HG03103 (cell line): ENCODE measurements at regions not wholly inside any gene's neighbourhood (a gene's known extent, or its start where the extent isn't known, plus 50 kb on each side); places are given as distances from the start of the nearest gene placed in this dataset.
A peak's percentile ranks its signal among the peaks of the same experiment; 100 is the strongest.
"Not testable (repeated sequence)": the region's sequence is repeated elsewhere in the genome, so short reads cannot be mapped to it uniquely, and the experiment has no call there.

Experiments
- ATAC-seq: cut with Tn5 transposase; IDR thresholded peaks from one replicate; pipeline ENCODE4 v1.9.1; 2021; ENCODE audit warnings: low read depth; ENCODE audit not compliant: unreplicated experiment

GRCh38 chr18:8987241-8987640 is 115.3 kb upstream of the NDUFV2 start:
- no peak for ATAC-seq

- peak; percentile 75 for ATAC-seq
These were observed 114.1 kb upstream of the NDUFV2 start for GRCh38 chr18:8988260-8988871.

GRCh38 chr18:8989017-8989416 is 113.5 kb upstream of the NDUFV2 start:
- no peak for ATAC-seq

GRCh38 chr18:8989855-8990254 is 112.6 kb upstream of the NDUFV2 start:
- ATAC-seq: no peak

- no peak for ATAC-seq
These were observed 112.0 kb upstream of the NDUFV2 start for GRCh38 chr18:8990276-8991031.

GRCh38 chr18:8991155-8991554 is 111.3 kb upstream of the NDUFV2 start:
- no peak for ATAC-seq

GRCh38 chr18:8992500-8992899 is 110.0 kb upstream of the NDUFV2 start:
- ATAC-seq: not testable (repeated sequence)

GRCh38 chr18:8994603-8995002 is 107.9 kb upstream of the NDUFV2 start:
- no peak for ATAC-seq

GRCh38 chr18:8995096-8995495 is 107.4 kb upstream of the NDUFV2 start:
- ATAC-seq: no peak

- no peak for ATAC-seq
These were observed 105.6 kb upstream of the NDUFV2 start for GRCh38 chr18:8996771-8997432.

- ATAC-seq: no peak
These were observed 104.9 kb upstream of the NDUFV2 start for GRCh38 chr18:8997634-8998033.

GRCh38 chr18:8998481-8999217 is 103.8 kb upstream of the NDUFV2 start:
- ATAC-seq: no peak

GRCh38 chr18:8999872-9000271 is 102.6 kb upstream of the NDUFV2 start:
- ATAC-seq: no peak

- ATAC-seq: no peak
These were observed 101.8 kb upstream of the NDUFV2 start for GRCh38 chr18:9000733-9001132.

- no peak for ATAC-seq
These were observed 101.3 kb upstream of the NDUFV2 start for GRCh38 chr18:9001209-9001608.

- no peak for ATAC-seq
These were observed 98.9 kb upstream of the NDUFV2 start for GRCh38 chr18:9003406-9004100.

- not testable (repeated sequence) for ATAC-seq
These were observed 98.2 kb upstream of the NDUFV2 start for GRCh38 chr18:9004308-9004707.

- ATAC-seq: not testable (repeated sequence)
These were observed 94.8 kb upstream of the NDUFV2 start for GRCh38 chr18:9007700-9008099.

GRCh38 chr18:9008200-9008708 is 94.2 kb upstream of the NDUFV2 start:
- no peak for ATAC-seq
